LoVo (cell line): ENCODE measurements at regions not wholly inside any gene's neighbourhood (a gene's known extent, or its start where the extent isn't known, plus 50 kb on each side); places are given as distances from the start of the nearest gene placed in this dataset.

Source experiments
- DNase-seq: peaks from one replicate; pipeline ENCODE4 v3.0.0-alpha.2; 2016; ENCODE audit warnings: low spot score

DNA sequence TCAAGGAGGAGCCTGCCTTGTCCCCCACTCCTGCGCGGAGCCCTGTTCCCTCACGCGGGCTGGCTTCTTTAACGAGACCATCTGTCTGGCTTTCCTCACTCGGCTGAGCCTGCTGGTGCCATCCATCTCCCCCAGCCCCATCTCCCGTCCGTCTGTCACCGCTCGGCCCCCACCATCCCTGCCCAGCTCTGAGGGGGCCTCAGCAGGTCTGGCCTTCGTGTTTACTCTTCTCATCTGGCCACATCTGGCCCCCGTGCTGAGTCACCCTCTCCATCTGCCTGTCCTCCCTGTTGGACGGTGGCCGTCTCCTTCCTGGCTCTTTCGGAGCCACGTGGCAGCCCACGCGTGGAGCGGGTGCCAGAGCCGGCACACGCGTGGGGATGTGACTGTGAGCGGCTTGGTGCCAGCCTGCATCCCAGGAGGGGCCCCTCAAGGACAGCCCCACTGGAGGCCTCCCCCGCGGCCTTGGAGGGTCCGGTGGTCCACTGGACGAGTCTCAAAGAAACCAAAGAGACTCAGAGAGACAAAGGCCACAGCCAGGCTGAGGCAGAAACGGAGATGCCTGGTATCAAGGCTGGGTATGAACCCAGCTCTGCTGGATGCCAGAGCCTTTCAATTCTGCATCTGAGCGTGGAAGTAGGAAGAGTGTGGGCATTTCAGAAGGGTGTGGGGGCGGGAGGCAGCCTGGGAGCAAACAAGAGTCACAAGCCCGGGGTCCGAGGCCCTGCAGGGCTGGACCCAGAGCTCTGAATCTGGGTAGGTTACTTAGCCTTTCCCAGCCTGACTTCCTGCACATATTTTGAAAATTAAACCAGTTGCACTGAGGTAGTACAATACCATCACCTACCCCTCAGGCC lies 76.7 kb upstream of the UNC5A start:
- DNase-seq, result no peak

DNA sequence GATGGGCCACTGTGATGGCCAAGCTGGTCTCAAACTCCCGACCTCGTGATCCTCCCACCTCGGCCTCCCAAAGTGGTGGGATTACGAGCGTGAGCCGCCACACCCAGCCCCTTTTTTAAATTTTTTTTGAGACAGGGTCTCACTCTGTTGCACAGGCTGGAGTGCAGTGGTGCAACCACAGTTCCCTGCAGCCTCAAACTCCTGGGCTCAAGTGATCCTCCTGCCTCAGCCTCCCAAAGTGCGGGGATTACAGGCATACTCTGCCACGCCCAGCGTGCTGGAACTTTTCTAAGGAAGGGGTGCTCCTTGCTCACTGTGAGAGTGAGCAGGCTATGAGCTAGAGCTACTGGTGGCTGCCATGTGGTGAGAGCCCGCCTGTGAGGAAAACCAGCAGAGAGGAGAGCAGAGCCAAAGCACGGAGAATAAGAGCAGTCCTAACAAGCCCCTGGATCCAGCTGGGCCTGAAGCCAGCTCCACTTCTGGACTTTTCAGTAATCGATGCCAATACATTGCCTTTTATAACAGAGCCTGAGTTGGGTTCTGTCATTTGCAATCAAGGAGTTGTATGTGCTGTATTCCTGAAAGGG lies 75.5 kb upstream of the UNC5A start:
- no peak for DNase-seq

DNA sequence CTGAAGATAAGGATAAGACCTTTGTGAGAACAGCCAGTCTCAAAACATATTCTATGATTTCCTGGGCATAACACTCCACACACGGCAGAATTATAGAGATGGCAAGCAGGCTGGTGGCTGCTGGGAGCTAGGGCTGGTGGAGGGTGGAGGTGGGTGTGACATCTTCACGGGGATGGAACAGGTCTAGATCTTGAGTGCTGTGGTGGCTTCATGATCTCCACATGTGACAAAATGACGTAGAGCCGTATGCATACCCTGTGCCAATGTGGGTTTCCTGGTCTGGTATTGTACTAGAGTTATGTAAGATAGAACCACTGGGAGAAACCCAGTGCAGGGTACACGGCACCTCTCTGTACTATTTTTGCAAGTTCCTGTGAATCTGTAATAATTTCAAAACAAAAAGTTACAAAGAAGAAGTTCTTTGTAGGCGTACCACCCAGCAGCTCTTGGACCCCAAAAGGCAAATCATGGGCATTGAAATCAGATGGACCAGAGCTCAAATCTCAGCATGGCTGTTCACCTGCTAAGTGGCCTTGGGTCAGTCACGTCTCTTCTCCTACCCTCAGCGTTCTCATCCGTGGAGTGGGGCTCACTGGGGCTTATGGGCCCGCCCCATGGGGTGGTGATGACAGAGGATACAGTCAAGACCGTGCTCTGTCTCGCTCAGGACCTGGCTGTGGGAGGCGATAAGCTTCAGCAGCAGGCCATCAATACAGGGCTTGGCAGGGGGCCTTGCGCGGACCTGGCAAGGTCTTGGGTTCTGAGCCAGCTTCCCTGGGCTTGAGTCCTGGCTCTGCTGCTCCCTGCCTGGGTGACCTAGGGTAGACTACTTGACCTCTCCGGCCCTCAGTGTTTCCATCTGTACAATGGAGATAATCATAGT lies 74.7 kb upstream of the UNC5A start:
- DNase-seq, result no peak

DNA sequence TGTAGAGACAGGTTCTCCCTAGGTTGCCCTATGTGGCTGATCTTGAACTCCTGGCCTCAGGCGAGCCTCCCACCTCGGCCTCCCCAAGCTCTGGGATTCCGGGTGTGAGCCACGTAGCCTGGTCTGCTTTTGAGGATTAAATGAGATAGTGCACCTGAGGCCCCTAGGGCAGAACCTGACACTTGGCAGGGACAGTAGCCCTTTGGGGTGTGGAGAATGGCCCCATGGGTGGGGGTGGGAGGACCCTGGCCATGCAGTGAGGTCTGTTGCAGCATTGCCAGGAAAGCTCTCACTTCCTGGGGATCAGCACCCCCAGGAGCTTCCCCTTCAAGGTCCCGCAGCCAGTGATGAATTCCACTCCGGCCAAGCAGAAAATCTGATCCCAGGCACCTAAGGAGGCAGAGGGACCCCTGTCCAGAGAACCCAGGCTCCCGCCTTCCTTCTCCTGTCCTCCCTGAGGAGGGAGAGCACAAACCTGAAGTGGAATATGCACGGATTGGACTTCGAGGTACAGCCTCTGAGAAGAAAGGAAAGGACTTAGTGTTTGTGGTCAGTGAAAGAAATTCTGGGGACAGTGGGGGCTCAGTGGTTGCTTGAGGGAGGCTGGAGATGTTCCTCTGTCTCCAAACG lies 73.9 kb upstream of the UNC5A start:
- no peak for DNase-seq

DNA sequence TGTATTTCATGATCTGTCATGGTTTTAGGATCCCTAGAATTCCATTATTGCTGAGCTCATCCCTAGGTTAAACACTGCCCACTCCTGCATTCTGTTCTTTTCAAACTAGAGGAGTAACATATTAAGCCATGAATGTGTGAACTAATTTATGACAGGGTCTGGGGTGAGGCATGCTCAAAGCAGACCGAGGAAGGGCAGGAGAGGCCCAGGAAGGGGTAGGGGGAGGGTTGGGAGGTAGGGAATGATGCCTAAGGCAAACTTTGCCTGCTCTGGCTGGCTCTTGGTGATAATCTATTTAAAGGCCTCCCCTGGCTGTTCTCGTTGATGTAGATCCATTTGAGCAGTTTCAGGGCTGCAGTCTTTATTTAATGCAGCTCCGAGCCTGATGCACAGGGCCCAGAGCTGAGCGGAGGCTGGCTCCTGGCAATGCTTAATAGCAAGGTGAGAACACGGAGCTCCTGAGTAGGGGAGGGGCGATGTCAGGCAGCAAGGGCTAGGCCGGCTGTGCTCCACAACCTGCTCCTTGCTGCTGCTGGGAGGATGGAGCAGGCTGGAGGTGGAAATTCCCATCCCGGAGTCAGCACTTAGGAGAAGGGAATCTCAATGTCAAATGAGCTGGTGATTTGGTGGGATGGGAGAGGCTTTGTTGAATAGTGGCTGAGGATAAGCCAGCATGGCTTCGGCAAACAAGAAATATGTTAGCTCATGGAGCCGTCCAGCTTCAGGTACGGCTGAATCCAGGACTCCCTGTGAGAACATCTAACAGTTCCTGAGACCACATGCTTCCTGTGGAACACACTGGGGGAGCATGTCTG lies 73.2 kb upstream of the UNC5A start:
- DNase-seq, result no peak

DNA sequence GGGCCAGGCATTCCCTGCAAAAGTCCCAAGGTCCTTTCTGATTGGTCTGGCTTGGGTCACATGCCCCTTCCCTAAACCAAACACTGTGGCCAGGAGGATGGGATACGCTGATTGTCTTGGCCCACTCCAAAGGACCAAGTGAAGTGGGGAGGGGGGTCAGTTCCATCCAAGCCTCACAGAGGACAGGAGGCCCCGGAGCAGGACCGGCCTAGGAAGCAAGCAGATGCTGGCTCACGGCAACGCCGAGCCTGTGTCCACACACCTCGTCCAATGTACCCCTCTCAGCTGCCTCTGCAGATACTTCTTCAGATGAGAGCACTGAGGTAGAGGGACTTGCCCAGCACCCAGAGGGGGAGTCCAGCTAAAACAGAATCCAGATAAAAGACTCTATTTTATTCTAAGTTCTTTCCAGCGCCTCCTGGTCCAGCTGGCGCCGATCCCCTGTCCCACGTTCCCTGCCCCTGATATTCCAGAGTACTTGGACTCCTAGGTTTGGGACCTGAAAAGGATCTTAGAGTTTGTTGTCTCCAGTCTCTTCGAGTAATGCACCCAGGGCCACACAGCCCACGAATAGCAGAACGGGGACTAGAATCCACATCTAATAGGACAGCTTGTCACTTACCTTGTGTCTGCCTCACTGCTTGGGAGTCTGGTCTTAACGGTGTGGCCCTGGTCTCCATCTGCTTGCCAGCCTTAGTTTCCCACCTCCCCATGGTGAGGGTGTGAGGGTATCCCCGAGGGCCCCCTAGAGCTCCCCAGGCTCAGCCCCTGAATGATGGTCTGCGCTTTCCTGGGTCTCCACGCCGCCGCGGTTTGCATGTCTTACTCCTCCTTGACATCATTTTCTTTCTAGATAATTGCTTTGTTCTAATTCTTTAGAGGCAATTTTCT lies 72.4 kb upstream of the UNC5A start:
- DNase-seq, result no peak

DNA sequence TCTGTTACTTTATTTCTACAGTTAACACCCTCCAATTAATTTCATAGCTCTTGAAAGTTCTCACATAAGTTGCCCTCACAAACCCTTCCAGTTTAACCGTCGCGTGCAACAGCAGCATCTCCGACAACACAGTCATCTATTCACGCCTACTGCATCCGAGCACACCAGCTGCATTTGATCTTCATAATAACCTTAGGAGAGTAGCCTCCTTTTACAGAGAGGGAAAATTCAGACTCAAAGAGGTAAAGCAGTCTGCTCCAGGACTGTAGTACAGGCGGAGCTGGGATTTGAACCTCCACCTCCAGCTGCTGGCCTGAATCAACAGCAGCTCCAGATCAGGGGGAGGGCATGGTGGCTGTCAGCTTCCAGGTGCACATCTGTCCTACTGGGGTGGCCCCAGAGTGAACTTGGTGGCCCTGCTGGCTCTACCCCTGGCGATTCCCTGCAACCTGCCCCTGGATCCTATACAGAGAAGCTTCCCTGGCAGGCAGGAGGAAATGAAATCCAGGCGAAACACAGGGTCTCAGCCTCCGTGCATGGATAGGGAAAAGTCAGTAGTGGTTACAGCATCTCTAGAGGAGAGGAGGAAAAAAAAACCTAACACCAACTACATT lies 71.6 kb upstream of the UNC5A start:
- DNase-seq, result no peak

DNA sequence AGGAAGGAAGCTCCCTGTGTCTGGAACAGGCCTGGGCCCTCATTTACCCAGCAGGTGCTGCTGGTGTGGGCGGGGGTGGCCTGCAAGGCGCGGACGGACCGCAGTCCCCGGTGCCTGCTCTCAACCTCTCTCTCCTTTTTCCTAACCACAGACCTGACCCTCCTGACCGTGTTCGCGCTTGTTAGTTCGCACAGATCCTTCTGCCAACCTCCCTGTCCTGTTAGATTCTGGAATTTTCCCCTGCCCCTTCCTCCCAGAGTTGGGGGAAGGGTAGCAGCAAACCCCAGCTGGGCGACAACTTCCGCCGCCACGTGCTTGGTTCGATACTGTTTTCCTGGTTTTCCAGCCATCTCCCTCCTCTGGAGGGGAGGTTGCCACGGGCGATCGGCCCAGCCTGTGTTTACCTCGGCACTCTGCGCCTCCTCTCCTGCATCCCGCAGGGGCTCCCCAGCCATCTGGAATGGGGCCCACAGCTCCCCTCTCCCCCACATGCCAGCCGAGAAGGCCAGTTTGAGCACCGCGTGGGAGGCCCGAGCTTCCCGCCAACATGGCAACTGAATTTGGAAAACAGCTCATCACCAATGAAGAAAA lies 70.8 kb upstream of the UNC5A start:
- DNase-seq, result no peak

DNA sequence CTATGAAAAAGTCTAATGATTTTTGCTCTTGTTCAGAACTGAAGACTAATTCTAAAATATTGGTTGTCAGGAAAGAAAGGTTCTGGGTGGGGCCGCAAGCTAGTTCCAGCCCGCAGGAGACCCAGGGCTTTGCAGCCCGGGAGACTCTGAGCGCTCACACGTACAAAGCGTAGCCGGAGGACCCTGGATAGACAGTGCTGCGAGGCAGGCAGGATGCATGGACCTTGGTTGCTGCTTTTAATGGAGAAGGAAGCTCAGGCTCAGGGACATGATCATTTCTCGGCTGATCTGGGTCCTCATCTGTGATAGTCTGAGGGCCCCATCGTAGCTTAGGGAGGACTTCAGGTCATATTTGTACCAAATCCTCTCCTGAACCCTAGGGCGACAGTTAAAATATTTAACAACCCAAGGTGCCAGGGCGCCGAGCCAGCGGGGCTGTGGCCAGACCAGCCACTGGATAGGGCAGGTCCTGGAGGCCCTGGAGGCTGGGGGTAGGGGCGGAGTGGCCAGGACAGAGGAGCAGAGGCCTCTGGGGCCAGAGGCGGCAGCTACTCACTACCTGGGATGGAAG lies 70.1 kb upstream of the UNC5A start:
- no peak for DNase-seq

DNA sequence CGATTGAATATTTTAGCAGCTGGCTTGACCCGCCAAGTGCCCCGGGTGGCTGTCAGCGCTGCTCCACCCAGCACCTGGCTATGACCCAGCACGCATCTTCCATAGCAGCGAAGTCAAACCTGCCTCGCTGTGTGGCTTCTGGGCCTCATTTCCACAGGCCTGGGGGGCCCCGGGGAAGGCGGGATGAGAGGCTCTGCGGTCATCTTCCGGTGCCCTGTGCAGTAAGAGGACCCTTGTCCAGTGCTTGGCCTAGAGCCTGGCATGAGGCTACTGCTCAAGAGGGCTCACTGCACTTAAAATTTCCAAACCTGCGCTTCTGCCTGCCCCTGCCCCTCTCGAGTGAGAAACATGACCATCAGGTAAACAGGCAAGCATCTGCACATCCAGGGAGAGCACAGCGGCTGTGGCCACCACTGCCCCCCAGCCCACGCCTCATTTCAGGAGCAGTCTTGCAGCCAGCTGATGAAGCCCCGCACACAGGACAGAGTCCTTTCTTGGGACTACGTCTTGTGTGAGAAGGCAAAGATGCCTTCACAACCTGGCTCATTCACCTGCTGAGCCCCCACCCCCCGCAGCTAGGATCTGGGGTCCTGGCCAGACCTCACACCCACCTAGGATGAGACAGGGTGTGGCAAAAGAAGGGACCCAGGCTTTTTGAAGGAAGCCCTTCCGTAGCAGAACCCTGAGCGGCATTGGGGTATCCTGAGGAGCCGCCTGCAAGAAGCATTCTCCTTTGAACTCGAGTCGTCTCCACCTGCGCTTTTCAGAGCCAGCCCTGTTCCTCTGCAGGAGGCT lies 69.5 kb upstream of the UNC5A start:
- DNase-seq, result no peak

DNA sequence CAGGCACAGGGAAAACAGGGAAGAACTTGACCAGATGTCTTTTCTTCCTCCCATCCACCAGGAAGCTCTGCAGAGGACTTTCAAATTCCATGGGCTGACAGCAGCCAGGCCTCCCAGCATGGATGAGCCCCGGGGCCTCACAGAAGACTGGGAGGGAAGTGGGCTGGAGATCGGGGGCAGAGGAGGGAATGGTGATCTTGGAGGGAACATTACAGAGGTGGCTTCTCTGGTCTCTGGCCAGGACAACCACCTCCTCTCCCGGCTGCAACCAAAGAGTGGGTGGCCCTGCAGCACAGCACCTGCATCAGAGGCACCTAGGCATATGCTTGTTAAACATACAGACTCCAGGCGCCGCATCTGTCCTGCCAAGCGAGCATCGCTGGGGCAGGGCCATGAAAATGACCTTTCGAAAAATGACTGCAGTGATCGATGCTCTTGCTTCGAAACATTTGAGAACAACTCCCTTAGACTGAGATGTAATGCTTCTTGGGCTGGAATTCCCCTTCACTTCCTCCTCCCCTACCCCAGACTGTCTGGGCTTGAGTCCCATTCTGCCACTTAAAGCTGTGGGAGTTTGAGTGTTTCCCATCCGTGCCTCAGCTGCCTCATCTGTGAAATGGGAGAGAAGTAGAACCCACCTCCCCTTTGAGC lies 68.7 kb upstream of the UNC5A start:
- no peak for DNase-seq

DNA sequence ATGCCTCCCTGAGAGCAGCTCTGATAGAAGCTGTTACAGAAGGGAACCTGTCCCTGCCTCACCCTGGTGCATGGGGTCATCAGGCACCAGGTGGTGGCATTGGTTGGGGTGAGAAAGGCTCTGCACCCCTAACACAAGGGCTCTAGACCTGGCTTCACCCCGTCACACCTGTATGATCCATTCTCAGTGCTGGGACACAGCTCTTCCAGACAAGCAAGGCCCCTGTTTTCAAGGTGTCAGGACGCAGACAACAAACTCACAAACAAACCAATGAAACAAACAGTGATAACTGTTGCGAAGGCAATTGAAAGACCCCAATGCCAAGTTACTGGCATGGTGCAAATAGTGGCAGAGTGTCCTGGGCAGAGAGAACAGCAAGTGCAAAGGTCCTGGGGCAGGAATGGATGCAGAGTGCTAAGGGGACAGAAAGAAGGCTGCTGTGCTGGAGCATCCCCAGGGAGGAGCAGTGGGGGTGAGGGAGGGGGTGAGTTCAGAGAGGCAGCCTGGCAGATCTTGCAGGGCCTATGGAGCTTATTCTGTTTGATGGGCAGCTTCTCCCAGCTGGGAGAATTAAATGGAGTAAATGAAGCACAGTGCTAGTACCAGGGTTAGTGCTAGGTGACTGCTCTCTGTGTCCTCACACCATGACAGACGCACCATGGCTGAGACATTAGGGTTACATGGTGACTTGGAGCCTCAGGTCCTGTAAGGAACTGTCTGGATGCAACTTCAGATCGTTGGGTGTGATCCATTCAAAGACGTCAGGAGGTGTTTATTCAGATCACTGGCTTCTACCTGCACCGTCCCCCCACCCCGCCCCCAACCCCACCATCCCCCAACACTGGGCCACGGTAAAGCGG lies 67.9 kb upstream of the UNC5A start:
- DNase-seq, result no peak

DNA sequence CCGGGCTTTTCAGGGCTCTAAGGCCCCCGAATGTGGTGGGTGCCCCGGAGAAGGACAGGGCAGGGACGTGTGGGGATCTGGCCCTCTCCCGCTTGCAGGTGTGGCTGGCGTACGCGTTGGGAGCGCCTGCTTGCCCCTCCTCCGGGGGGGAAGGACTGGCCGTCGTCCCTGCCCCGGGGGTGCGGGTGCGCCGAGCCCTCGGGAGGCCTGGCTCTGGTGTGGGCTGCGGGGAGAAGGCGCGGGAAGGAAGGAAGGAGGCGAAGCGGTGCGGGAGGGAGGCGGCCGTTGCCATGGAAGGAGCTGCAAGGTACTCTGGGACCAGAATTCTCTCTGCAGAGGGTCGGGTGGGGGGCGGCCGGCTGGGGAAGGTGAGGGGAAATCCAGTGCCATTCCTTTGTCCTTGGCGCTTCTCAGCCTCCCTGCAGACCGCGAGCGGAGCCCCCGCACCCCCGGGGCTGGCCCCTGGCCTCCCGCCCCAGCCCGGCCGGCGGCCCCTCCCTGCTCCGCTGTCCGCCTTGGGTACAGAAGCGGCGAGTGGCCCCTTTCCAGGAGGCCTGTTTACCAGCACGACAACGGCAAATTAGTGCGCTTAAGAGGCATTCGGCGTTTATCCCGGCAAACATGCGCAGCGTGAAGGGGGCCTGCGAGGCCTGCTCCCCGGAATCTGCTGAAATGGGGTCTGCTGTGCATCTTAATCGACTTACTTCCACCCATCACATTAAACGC lies 67.1 kb upstream of the UNC5A start:
- DNase-seq, result no peak

DNA sequence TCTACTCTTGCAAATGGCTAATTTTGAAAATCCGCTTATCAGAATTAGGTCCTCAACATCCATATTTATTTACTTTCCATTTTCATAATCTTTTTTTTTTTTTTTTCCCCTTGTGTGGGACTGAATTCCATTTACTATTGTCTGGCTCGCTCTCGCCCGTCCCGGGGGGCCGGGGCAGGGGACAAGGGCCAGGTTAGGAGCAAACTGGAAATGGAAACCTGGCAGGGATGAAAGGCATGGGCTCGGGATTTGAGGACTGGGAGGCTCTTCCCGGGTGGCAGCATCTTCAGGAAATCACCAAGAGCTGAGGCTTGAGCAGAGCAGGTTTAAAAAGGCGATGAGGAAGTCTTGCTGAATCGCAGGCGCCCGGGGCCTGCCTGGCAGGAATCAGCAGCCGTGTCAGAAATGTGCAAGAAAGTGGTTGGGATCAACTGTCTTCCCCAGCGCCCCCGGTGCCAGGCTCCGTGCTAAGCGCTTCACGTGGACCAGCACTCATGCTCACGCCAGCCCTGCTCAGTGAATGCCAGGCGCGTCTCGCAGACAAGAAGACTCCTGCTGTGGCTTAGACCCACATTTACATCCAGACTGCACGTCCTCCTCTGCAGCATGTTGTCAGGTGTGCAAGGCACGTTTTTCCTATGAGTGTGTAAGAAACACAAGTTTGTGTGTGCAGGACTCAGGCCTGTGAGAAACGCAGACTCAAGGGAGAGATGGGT lies 66.3 kb upstream of the UNC5A start:
- DNase-seq, result no peak

DNA sequence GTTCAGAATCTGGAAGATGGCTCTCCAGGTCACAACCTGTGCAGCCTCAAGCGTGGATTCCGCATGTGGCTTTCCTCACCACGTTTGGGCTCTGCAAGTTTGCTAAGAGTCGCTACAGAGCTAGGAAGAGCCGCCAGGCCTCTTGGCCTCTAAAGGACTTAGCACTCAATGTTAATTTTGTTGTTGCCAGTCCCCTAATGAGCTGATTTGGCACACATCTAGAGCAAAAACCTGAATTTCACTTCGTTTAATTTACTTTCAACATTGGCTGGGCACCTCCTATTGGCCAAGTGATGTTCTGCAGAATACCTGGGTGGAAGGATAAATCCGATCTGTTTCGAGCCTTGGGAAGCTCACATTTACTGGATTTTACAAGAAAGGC lies 65.8 kb upstream of the UNC5A start:
- DNase-seq, result no peak

DNA sequence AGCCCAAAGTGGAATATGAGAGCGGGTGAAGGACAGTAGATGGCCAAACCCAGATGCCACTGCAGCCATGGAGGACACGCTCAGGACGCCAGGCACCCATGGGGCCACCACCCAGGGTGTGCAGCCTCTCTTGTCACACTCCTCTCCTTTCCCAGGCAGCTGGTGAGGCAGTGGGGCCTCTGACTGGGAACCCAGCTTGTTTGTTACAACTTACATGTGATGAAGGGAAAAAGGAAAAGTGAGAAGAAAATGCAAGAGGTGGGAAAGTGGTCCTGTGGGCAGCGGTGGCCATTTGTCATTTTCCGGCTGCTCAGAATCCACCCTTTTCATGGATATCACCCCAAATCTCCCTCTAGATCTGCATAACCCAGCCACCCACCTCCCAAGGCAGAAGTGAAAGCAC lies 62.7 kb upstream of the UNC5A start:
- DNase-seq, result no peak
